ENCODE measurements at regions not wholly inside any gene's neighbourhood (a gene's known extent, or its start where the extent isn't known, plus 50 kb on each side); places are given as distances from the start of the nearest gene placed in this dataset.

- POLR2A ChIA-PET (ENCODE audit: partially characterized antibody), result no interaction called here
- TF ChIP-seq KDM4A (IDR thresholded peaks at IDR 0.05; ENCODE audit: low read depth, low read length, severe bottlenecking), result no peak
- 87% methylated on average over 3 of the region's 3 CpGs; no CpG with 5 or more reads in 1 of the 2 experiments for WGBS, 2 experiments (ENCODE audit: extremely low coverage in 1 of 2, insufficient coverage in 1 of 2, insufficient read length in 1 of 2, insufficient replicate concordance in 2 of 2, low coverage in 1 of 2, low lambda C conversion rate in 2 of 2, missing lambda C conversion rate in 1 of 2)
Measured at GRCh38 chr9:80922544-80922943, 766.8 kb downstream of the TLE1 start.

More at GRCh38 chr9:80922544-80922943, 766.8 kb downstream of the TLE1 start:
- 0 out of 4 replicates have a peak, but pooled peaks cover 0 to 4% of the 10 kb centered on the region in 2 experiments for H3K9me3 ChIP-seq (ENCODE audit: insufficient read depth in 2 of 2, low read depth in 1 of 2, low read length in 1 of 2)
- H3K56ac ChIP-seq (replicated peaks; ENCODE audit: insufficient read length, low read depth, low read length), result no peak overlapping the region
- no peak overlapping the region for H2AK5ac ChIP-seq (ENCODE audit: low read depth, low read length)
- H4K20me1 ChIP-seq (replicated peaks in 1 of 2; ENCODE audit: control insufficient read depth in 1 of 2, insufficient read depth in 2 of 2, low read length in 2 of 2), result no peaks in the 10 kb centered on the region
- no peak overlapping the region for H2BK15ac ChIP-seq (ENCODE audit: low read length)
- no peak overlapping the region for H3K4me3 ChIP-seq (ENCODE audit: extremely low read depth in 1 of 4, insufficient read depth in 2 of 4, low read depth in 3 of 4, low read length in 4 of 4)
- H2AFZ ChIP-seq (ENCODE audit: low read length), result no peak overlapping the region
- H4K5ac ChIP-seq (ENCODE audit: insufficient read length, low read depth, low read length), result no peak overlapping the region
- no peak overlapping the region for H2BK12ac ChIP-seq (ENCODE audit: low read depth, low read length)
- H3K18ac ChIP-seq (ENCODE audit: extremely low read depth, low read length), result no peak overlapping the region
- CTCF ChIA-PET (ENCODE audit: partially characterized antibody), result no interaction called here
- no peak for FAIRE-seq
- H2BK5ac ChIP-seq (ENCODE audit: low read depth, low read length), result no peak overlapping the region
- H4K91ac ChIP-seq (replicated peaks; ENCODE audit: insufficient read length, low read length), result no peak overlapping the region
- no peak overlapping the region for H3K9ac ChIP-seq (replicated peaks in 1 of 4; ENCODE audit: extremely low read depth in 1 of 4, low read depth in 3 of 4, low read length in 3 of 4)
- no peaks in the 10 kb centered on the region for H3K23me2 ChIP-seq (ENCODE audit: low read depth, low read length)
- H3K4me1 ChIP-seq (replicated peaks in 1 of 4; ENCODE audit: control insufficient read depth in 3 of 4, insufficient read depth in 4 of 4, low read length in 3 of 4), result no peaks in the 10 kb centered on the region
- no peaks in the 10 kb centered on the region for H3K27me3 ChIP-seq (replicated peaks in 1 of 4; ENCODE audit: control insufficient read depth in 3 of 4, extremely low read depth in 1 of 4, insufficient read depth in 3 of 4, low read length in 3 of 4)
- H3K4ac ChIP-seq (replicated peaks; ENCODE audit: insufficient read length, low read depth, low read length), result no peak overlapping the region
- no peak overlapping the region for H3K4me2 ChIP-seq (ENCODE audit: insufficient read depth in 1 of 2, low read depth in 2 of 2, low read length in 2 of 2)
- DNase-seq (ENCODE audit: low read depth in 1 of 2, low spot score in 2 of 2), result no peak
- H3K14ac ChIP-seq (ENCODE audit: insufficient read length), result no peak overlapping the region
- H3K23ac ChIP-seq (ENCODE audit: insufficient read length), result no peak overlapping the region
- no peak overlapping the region for H2BK120ac ChIP-seq (replicated peaks; ENCODE audit: low read depth, low read length)
- no peaks in the 10 kb centered on the region for H3K79me2 ChIP-seq (ENCODE audit: control insufficient read depth in 1 of 2, insufficient read depth in 2 of 2, low read length in 2 of 2)
- no peak overlapping the region for H2BK20ac ChIP-seq (ENCODE audit: low read length)
- no peaks in the 10 kb centered on the region for H3K79me1 ChIP-seq (ENCODE audit: low read depth, low read length)
- H3K36me3 ChIP-seq (ENCODE audit: control insufficient read depth in 2 of 4, insufficient read depth in 4 of 4, low read length in 3 of 4), result no peaks in the 10 kb centered on the region
- H4K8ac ChIP-seq (ENCODE audit: extremely low read depth, insufficient read depth, low read length), result no peak overlapping the region
- H3K27ac ChIP-seq (ENCODE audit: low read depth, low read length), result no peak overlapping the region
